ENCODE measurements at regions not wholly inside any gene's neighbourhood (a gene's known extent, or its start where the extent isn't known, plus 50 kb on each side); places are given as distances from the start of the nearest gene placed in this dataset.

DNA sequence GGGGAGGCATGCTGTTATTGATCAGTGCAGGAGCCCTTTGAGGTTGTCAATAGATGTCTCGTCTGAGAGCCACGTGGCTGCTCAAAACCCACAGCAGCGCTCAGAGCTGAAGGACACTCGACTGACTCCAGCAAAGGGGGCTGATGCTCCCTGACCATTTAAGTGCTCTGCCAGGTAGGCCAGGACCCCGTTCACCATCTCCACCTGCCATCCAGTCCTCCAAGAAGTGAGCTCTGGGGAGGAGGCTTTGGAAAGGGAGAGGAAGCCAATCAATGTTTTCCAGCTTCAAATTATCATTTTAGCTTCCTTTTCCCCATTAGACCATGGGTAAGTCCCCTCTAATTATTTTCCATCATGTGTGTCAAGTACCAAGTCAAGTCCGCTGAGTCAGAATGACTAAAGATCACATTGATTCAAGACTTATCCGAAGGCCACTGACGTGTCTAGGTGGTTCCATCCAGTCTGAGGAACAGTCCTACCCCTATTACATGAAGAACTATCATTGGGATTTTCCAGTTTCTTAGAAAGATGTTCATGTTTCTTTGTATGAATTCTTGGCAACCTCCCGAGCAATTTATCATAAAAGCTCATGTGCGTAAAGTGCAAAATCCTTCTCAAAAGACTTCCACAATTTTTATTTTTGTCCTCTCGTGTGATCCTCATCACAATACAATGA lies 302.6 kb upstream of the LYZL1 start:
- 92 to 95% methylated on average over 7 to 11 of the region's 11 CpGs for WGBS, 2 donors
- H3K4me3 ChIP-seq: no peak overlapping the region
- no peaks in the 10 kb centered on the region for H3K36me3 ChIP-seq (ENCODE audit: low read depth, missing control alignments)
- DNase-seq: no peak
- no peaks in the 10 kb centered on the region for H3K27me3 ChIP-seq
- TF ChIP-seq POLR2A (IDR thresholded peaks at IDR 0.05) (no peak), CTCF (IDR thresholded peaks at IDR 0.05) (no peak)
- H3K27ac ChIP-seq: no peak overlapping the region
- no peaks in the 10 kb centered on the region for H3K4me1 ChIP-seq
- intact Hi-C loops (cut with DNase I; ENCODE audit: low total_unique reads): no loop called here
- H3K9me3 ChIP-seq: no peaks in the 10 kb centered on the region

GRCh38 chr10:28986856-28987255 lies 302.0 kb upstream of the LYZL1 start:
- H3K9me3 ChIP-seq: no peaks in the 10 kb centered on the region
- TF ChIP-seq CTCF (IDR thresholded peaks at IDR 0.05) (no peak), POLR2A (IDR thresholded peaks at IDR 0.05) (no peak)
- no peak overlapping the region for H3K4me3 ChIP-seq
- H3K4me1 ChIP-seq: no peaks in the 10 kb centered on the region
- DNase-seq: no peak
- no peaks in the 10 kb centered on the region for H3K36me3 ChIP-seq (ENCODE audit: low read depth, missing control alignments)
- H3K27me3 ChIP-seq: no peaks in the 10 kb centered on the region
- intact Hi-C loops (cut with DNase I; ENCODE audit: low total_unique reads): no loop called here
- 89 to 98% methylated on average over 3 of the region's 3 CpGs for WGBS, 2 donors
- H3K27ac ChIP-seq: no peak overlapping the region

DNA sequence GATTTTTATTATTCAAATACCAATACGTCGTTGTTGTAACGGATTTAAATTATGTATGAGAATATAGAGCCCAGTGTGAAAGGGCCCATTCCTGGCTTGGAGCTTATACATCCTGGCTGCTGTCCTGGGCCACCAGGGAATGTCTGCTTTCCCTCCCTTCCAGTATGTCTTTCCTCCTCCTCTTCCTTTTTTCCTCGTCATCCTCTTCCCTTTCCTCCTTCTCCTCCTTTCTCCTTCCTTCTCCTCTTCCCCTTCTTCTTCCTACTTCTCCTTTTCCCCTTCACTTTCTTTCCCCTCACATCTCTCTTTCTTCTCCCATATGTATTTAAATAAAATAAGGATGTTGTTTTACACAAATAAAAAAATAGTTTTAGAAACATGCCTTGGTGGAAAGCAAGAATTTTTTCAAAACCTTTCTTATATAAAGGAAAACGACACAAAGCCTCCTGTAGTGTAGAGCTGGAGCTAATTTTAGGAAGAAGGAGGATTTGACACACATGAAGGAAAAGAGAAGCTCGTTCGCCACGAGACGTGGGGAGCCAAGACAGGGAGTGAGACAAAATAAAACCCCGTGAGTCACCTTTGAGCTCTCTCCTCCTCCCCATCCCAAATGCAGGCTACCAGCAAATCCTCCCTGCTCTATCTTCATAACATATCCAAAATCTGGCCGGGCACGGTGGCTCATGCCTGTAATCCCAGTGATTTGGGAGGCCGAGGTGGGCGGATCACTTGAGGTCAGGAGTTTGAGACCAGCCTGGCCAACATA lies 301.1 kb upstream of the LYZL1 start:
- H3K4me1 ChIP-seq: no peaks in the 10 kb centered on the region
- H3K27ac ChIP-seq: no peak overlapping the region
- H3K9me3 ChIP-seq: no peaks in the 10 kb centered on the region
- no peak for TF ChIP-seq POLR2A (IDR thresholded peaks at IDR 0.05)
- TF ChIP-seq CTCF (IDR thresholded peaks at IDR 0.05): no peak
- H3K4me3 ChIP-seq: no peak overlapping the region
- 79 to 88% methylated on average over 14 of the region's 14 CpGs for WGBS, 2 donors
- no peaks in the 10 kb centered on the region for H3K27me3 ChIP-seq
- H3K36me3 ChIP-seq (ENCODE audit: low read depth, missing control alignments): no peaks in the 10 kb centered on the region
- intact Hi-C loops (cut with DNase I; ENCODE audit: low total_unique reads): no loop called here
- no peak for DNase-seq

DNA sequence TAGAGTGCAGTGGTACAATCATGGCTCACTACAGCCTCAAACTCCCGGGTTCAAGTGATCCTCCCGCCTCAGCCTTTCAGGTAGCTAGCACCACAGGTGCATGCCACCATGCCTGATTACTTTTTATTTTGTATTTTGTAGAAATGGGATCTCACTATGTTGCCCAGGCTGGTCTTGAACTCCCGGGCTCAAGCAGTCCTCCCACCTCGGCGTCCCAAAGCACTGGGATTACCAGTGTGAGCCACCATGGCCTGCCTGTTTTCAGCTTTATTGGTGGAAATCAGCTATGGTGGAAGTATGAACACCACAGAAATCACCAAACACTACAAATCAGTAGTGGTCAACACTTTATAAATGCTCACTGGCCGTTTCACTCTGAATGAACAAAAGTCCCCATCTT lies 299.9 kb upstream of the LYZL1 start:
- no peak overlapping the region for H3K4me3 ChIP-seq
- H3K4me1 ChIP-seq: no peaks in the 10 kb centered on the region
- no peak overlapping the region for H3K27ac ChIP-seq
- intact Hi-C loops (cut with DNase I; ENCODE audit: low total_unique reads): no loop called here
- TF ChIP-seq CTCF (IDR thresholded peaks at IDR 0.05) (no peak), POLR2A (IDR thresholded peaks at IDR 0.05) (no peak)
- no peak for DNase-seq
- H3K9me3 ChIP-seq: no peaks in the 10 kb centered on the region
- H3K36me3 ChIP-seq (ENCODE audit: low read depth, missing control alignments): no peaks in the 10 kb centered on the region
- WGBS, 2 donors: 97% methylated on average over 6 of the region's 6 CpGs
- no peaks in the 10 kb centered on the region for H3K27me3 ChIP-seq
